ENCODE measurements at regions not wholly inside any gene's neighbourhood (a gene's known extent, or its start where the extent isn't known, plus 50 kb on each side); places are given as distances from the start of the nearest gene placed in this dataset.

- H3K27ac ChIP-seq, result no peak overlapping the region
- H3K9me3 ChIP-seq, result no peaks in the 10 kb centered on the region
- in situ Hi-C loops (cut with MboI; ENCODE audit: low sequenced_read_pairs in 4 of 4), result loop anchor here in 1 of 4 donors (25.0 kb wide), 1 partner anchor 223 kb away; no protein-coding TSS in a partner anchor
- H3K36me3 ChIP-seq, result no peaks in the 10 kb centered on the region
- TF ChIP-seq POLR2A (IDR thresholded peaks at IDR 0.05), result no peak
- no peak for TF ChIP-seq CTCF (IDR thresholded peaks at IDR 0.05 in 4 of 5, conservative IDR thresholded peaks at IDR 0.05 in 1 of 5)
- intact Hi-C loops (cut with DNase I; ENCODE audit: low total_unique reads), result no loop called here
- no peak overlapping the region for H3K4me3 ChIP-seq
- DNase-seq, result no peak
- H3K4me1 ChIP-seq, result no peaks in the 10 kb centered on the region
- H3K27me3 ChIP-seq, result peaks cover 0 to 2% (median 0%) of the 10 kb centered on the region in 3 donors
- ATAC-seq, result no peak
Measured at GRCh38 chr1:5734996-5735395, 257.2 kb downstream of the NPHP4 start.

DNA sequence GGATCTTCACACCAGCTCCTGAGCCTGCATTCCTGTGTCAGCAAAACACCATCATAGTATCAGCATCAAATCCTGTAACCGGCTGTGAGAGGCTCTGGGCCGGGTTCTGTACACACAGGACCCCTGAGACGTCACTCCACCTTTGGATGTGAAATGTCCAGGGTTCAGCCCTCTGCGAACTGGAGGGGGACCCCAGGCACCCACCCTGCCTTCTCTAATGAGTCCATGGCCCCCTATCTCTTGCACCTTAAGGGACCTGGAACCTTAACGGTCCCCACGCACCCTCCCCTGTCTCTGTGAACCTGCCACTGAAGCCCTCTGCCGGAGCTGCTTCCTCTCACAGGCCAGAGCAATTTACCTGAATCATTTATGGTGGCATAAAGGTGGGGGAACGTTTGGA is 257.8 kb downstream of the NPHP4 start:
- H3K4me3 ChIP-seq, result no peak overlapping the region
- no peaks in the 10 kb centered on the region for H3K36me3 ChIP-seq
- in situ Hi-C loops (cut with MboI; ENCODE audit: low sequenced_read_pairs in 4 of 4) (loop anchor here in 1 of 4 donors (25.0 kb wide), 1 partner anchor 222 kb away; no protein-coding TSS in a partner anchor), intact Hi-C loops (cut with DNase I; ENCODE audit: low total_unique reads) (no loop called here)
- no peaks in the 10 kb centered on the region for H3K9me3 ChIP-seq
- no peak for TF ChIP-seq POLR2A (IDR thresholded peaks at IDR 0.05)
- no peak for TF ChIP-seq CTCF (IDR thresholded peaks at IDR 0.05 in 4 of 5, conservative IDR thresholded peaks at IDR 0.05 in 1 of 5)
- H3K4me1 ChIP-seq, result no peaks in the 10 kb centered on the region
- H3K27me3 ChIP-seq, result peaks cover 0 to 2% (median 0%) of the 10 kb centered on the region in 3 donors
- ATAC-seq, result no peak
- DNase-seq, result no peak
- H3K27ac ChIP-seq, result no peak overlapping the region

DNA sequence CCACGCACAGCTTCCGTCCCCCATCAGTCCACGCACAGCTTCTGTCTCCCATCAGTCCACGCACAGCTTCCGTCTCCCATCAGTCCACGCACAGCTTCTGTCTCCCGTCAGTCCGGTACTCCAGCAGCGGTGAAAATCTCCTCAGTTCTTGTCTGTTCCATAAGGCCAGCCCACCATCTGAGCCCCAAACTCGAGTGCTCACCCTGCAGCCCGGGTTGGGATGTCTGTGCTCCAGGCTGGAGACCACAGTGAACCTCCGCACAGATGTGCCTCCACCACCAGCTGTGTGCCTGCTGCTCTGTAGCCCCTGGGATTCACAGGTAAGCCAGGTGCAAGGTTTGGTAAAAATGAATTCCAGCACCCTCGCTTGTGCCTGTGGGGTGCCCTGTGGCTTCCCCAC is 258.6 kb downstream of the NPHP4 start:
- in situ Hi-C loops (cut with MboI; ENCODE audit: low sequenced_read_pairs in 4 of 4), result loop anchor here in 1 of 4 donors (25.0 kb wide), 1 partner anchor 221 kb away; no protein-coding TSS in a partner anchor
- intact Hi-C loops (cut with DNase I; ENCODE audit: low total_unique reads), result no loop called here
- peaks cover 0 to 2% (median 0%) of the 10 kb centered on the region in 3 donors for H3K27me3 ChIP-seq

GRCh38 chr1:5731110-5731423 is 261.2 kb downstream of the NPHP4 start:
- DNase-seq (no peak), ATAC-seq (no peak)
- intact Hi-C loops (cut with DNase I; ENCODE audit: low total_unique reads), result no loop called here
- peaks cover 0 to 5% (median 0%) of the 10 kb centered on the region in 3 donors for H3K27me3 ChIP-seq
- no peak overlapping the region for H3K27ac ChIP-seq
- no peaks in the 10 kb centered on the region for H3K36me3 ChIP-seq
- no peak overlapping the region for H3K4me3 ChIP-seq
- TF ChIP-seq POLR2A (IDR thresholded peaks at IDR 0.05) (no peak), CTCF (IDR thresholded peaks at IDR 0.05 in 4 of 5, conservative IDR thresholded peaks at IDR 0.05 in 1 of 5) (no peak)
- H3K9me3 ChIP-seq, result no peaks in the 10 kb centered on the region
- no peaks in the 10 kb centered on the region for H3K4me1 ChIP-seq
- in situ Hi-C loops (cut with MboI; ENCODE audit: low sequenced_read_pairs in 4 of 4), result loop anchor here in 1 of 4 donors (25.0 kb wide), 1 partner anchor 219 kb away; no protein-coding TSS in a partner anchor

More for the DNA sequence above, 258.6 kb downstream of the NPHP4 start:
- ATAC-seq, result no peak
- Histone ChIP-seq H3K4me1 (no peaks in the 10 kb centered on the region), H3K27ac (no peak overlapping the region), H3K4me3 (no peak overlapping the region), H3K36me3 (no peaks in the 10 kb centered on the region), H3K9me3 (no peaks in the 10 kb centered on the region)
- TF ChIP-seq POLR2A (IDR thresholded peaks at IDR 0.05) (no peak), CTCF (IDR thresholded peaks at IDR 0.05 in 4 of 5, conservative IDR thresholded peaks at IDR 0.05 in 1 of 5) (no peak)
- no peak for DNase-seq

Measured in gastrocnemius medialis (tissue), 4 donors.